HL-60 (cell line): ENCODE measurements at regions not wholly inside any gene's neighbourhood (a gene's known extent, or its start where the extent isn't known, plus 50 kb on each side); places are given as distances from the start of the nearest gene placed in this dataset.

Source experiments
- DNase-seq, 2 experiments: peaks; one replicate each; pipeline ENCODE4 v3.0.0-alpha.2; 2010 to 2020; ENCODE audit warnings: low read depth in 1 of 2, low spot score in 1 of 2
- H3K27ac ChIP-seq: fragments of 250-450 bp; sonication (Bioruptor Pico); replicated peaks from 2 replicates; pipeline ENCODE4 v1.5.1; 2020; ENCODE audit warnings: mild to moderate bottlenecking, moderate library complexity
- H3K27me3 ChIP-seq: fragments of 250-450 bp; sonication (Bioruptor Pico); 2 replicates; pipeline ENCODE4 v1.5.1; 2021; ENCODE audit warnings: mild to moderate bottlenecking, moderate library complexity; ENCODE audit not compliant: insufficient read depth, poor library complexity, severe bottlenecking
- H3K4me3 ChIP-seq: replicated peaks from 2 replicates; pipeline ENCODE4 v1.5.1; 2011; ENCODE audit warnings: mild to moderate bottlenecking, control low read depth, low read length; ENCODE audit not compliant: insufficient read depth
- CTCF ChIP-seq: IDR thresholded peaks from one replicate; pipeline ENCODE4 v1.5.1; 2011; ENCODE audit warnings: low read length, control low read depth, inconsistent platforms; ENCODE audit not compliant: insufficient read depth
- GABPA ChIP-seq: IDR thresholded peaks from 2 replicates; pipeline ENCODE4 v1.6.1; 2012; ENCODE audit warnings: low read depth
- POLR2AphosphoS5 ChIP-seq: IDR thresholded peaks from 2 replicates; pipeline ENCODE4 v1.6.1; 2012; ENCODE audit warnings: low read depth
- REST ChIP-seq: IDR thresholded peaks from 2 replicates; pipeline ENCODE4 v1.6.1; 2012; ENCODE audit warnings: low read depth; ENCODE audit not compliant: insufficient replicate concordance
- SPI1 ChIP-seq: IDR thresholded peaks from 2 replicates; pipeline ENCODE4 v1.6.1; 2012; ENCODE audit warnings: low read depth, mild to moderate bottlenecking, borderline replicate concordance

- Histone ChIP-seq H3K27me3 (no peaks in the 10 kb centered on the region), H3K4me3 (no peak overlapping the region), H3K27ac (no peak overlapping the region)
- no peak for DNase-seq
- TF ChIP-seq REST: no peak
- TF ChIP-seq SPI1: no peak
- TF ChIP-seq CTCF: no peak
- no peak for TF ChIP-seq POLR2AphosphoS5
- no peak for TF ChIP-seq GABPA
Observed at GRCh38 chr19:13623716-13624710, 117.7 kb upstream of the CACNA1A start.

GRCh38 chr19:13622766-13623715 is 116.8 kb upstream of the CACNA1A start:
- DNase-seq: no peak
- TF ChIP-seq SPI1: no peak
- no peak for TF ChIP-seq CTCF
- no peak for TF ChIP-seq REST
- no peak for TF ChIP-seq POLR2AphosphoS5
- no peak for TF ChIP-seq GABPA
- Histone ChIP-seq H3K4me3 (no peak overlapping the region), H3K27me3 (no peaks in the 10 kb centered on the region), H3K27ac (no peak overlapping the region)

- H3K4me3 ChIP-seq: no peak overlapping the region
- no peak for TF ChIP-seq GABPA
- no peak for TF ChIP-seq CTCF
- TF ChIP-seq SPI1: no peak
- no peak for TF ChIP-seq REST
- no peak for TF ChIP-seq POLR2AphosphoS5
- H3K27ac ChIP-seq: no peak overlapping the region
- DNase-seq: no peak
- no peaks in the 10 kb centered on the region for H3K27me3 ChIP-seq
Observed at GRCh38 chr19:13621413-13621812, 115.1 kb upstream of the CACNA1A start.
